ENCODE measurements at regions not wholly inside any gene's neighbourhood (a gene's known extent, or its start where the extent isn't known, plus 50 kb on each side); places are given as distances from the start of the nearest gene placed in this dataset.

- TF ChIP-seq POLR2AphosphoS5 (IDR thresholded peaks at IDR 0.05) = no peak
- no peak for TF ChIP-seq CTCF (IDR thresholded peaks at IDR 0.05)
- no peak for TF ChIP-seq POLR2A (IDR thresholded peaks at IDR 0.05)
- TF ChIP-seq EP300 (IDR thresholded peaks at IDR 0.05) = no peak
- Histone ChIP-seq H3K27me3 (no peaks in the 10 kb centered on the region), H3K27ac (no peak overlapping the region), H3K36me3 (no peaks in the 10 kb centered on the region), H3K4me1 (peaks cover 3 to 10% (median 5%) of the 10 kb centered on the region in 4 donors), H3K9me3 (no peaks in the 10 kb centered on the region), H3K4me3 (no peak overlapping the region)
- 58 to 72% methylated on average over 2 of the region's 2 CpGs for WGBS, 2 donors
- DNase-seq = no peak
- no peak for ATAC-seq (ENCODE audit: low FRiP score in 2 of 2)
These were observed 423.4 kb downstream of the ZEB2 start for GRCh38 chr2:144096531-144096930.

GRCh38 chr2:144094408-144095151 lies 425.3 kb downstream of the ZEB2 start:
- DNase-seq (no peak), ATAC-seq (ENCODE audit: low FRiP score in 2 of 2) (no peak)
- no peak overlapping the region for H3K27ac ChIP-seq
- no peak for TF ChIP-seq POLR2A (IDR thresholded peaks at IDR 0.05)
- no peaks in the 10 kb centered on the region for H3K9me3 ChIP-seq
- peaks cover 3 to 10% (median 5%) of the 10 kb centered on the region in 4 donors for H3K4me1 ChIP-seq
- no peaks in the 10 kb centered on the region for H3K27me3 ChIP-seq
- H3K4me3 ChIP-seq = no peak overlapping the region
- WGBS, 2 donors = 92 to 96% methylated on average over 5 of the region's 5 CpGs
- no peaks in the 10 kb centered on the region for H3K36me3 ChIP-seq

- Histone ChIP-seq H3K4me3 (no peak overlapping the region), H3K36me3 (no peaks in the 10 kb centered on the region), H3K27ac (no peak overlapping the region), H3K9me3 (no peaks in the 10 kb centered on the region), H3K27me3 (no peaks in the 10 kb centered on the region), H3K4me1 (peaks cover 0 to 3% (median 0%) of the 10 kb centered on the region in 4 donors)
- DNase-seq (no peak), ATAC-seq (ENCODE audit: low FRiP score in 2 of 2) (no peak)
- TF ChIP-seq POLR2A (IDR thresholded peaks at IDR 0.05) (no peak), POLR2AphosphoS5 (IDR thresholded peaks at IDR 0.05) (no peak), EP300 (IDR thresholded peaks at IDR 0.05) (no peak), CTCF (IDR thresholded peaks at IDR 0.05) (no peak)
- WGBS, 2 donors = 94 to 96% methylated on average over 3 of the region's 3 CpGs
These were observed 428.3 kb downstream of the ZEB2 start for GRCh38 chr2:144091622-144092021.

- no peak for DNase-seq
- Histone ChIP-seq H3K27ac (no peak overlapping the region), H3K36me3 (no peaks in the 10 kb centered on the region), H3K27me3 (no peaks in the 10 kb centered on the region), H3K4me1 (no peaks in the 10 kb centered on the region), H3K4me3 (no peak overlapping the region), H3K9me3 (no peaks in the 10 kb centered on the region)
- TF ChIP-seq POLR2AphosphoS5 (IDR thresholded peaks at IDR 0.05) = no peak
- TF ChIP-seq CTCF (IDR thresholded peaks at IDR 0.05) = no peak
- no peak for TF ChIP-seq POLR2A (IDR thresholded peaks at IDR 0.05)
- no peak for TF ChIP-seq EP300 (IDR thresholded peaks at IDR 0.05)
- ATAC-seq (ENCODE audit: low FRiP score in 2 of 2) = no peak
These were observed 431.1 kb downstream of the ZEB2 start for GRCh38 chr2:144088863-144089262.

GRCh38 chr2:144086965-144087364 lies 433.0 kb downstream of the ZEB2 start:
- no peak overlapping the region for H3K27ac ChIP-seq
- no peaks in the 10 kb centered on the region for H3K27me3 ChIP-seq
- DNase-seq (no peak), ATAC-seq (ENCODE audit: low FRiP score in 2 of 2) (no peak)
- TF ChIP-seq POLR2AphosphoS5 (IDR thresholded peaks at IDR 0.05) = no peak
- no peak for TF ChIP-seq CTCF (IDR thresholded peaks at IDR 0.05)
- no peak for TF ChIP-seq POLR2A (IDR thresholded peaks at IDR 0.05)
- TF ChIP-seq EP300 (IDR thresholded peaks at IDR 0.05) = no peak
- no peaks in the 10 kb centered on the region for H3K9me3 ChIP-seq
- H3K4me3 ChIP-seq = no peak overlapping the region
- H3K36me3 ChIP-seq = no peaks in the 10 kb centered on the region
- peaks cover 0 to 12% (median 2%) of the 10 kb centered on the region in 4 donors for H3K4me1 ChIP-seq

All from upper lobe of left lung (tissue), 6 donors.